Adipocyte (in vitro differentiated cells): ENCODE measurements at regions not wholly inside any gene's neighbourhood (a gene's known extent, or its start where the extent isn't known, plus 50 kb on each side); places are given as distances from the start of the nearest gene placed in this dataset.
"Not testable (repeated sequence)": the region's sequence is repeated elsewhere in the genome, so short reads cannot be mapped to it uniquely, and the experiment has no call there.

Experiments
- DNase-seq: peaks from one replicate; pipeline ENCODE4 v3.0.0-alpha.2; 2015; ENCODE audit warnings: low read depth
- H3K27me3 ChIP-seq: replicated peaks from 2 replicates; pipeline ENCODE4 v1.7.0; 2013; ENCODE audit warnings: mild to moderate bottlenecking, low read length, moderate library complexity; ENCODE audit not compliant: control insufficient read depth, insufficient read depth
- H3K36me3 ChIP-seq: 2 replicates; pipeline ENCODE4 v1.7.0; 2013; ENCODE audit warnings: low read length, mild to moderate bottlenecking, moderate library complexity; ENCODE audit not compliant: control insufficient read depth, insufficient read depth, severe bottlenecking
- H3K4me1 ChIP-seq: 2 replicates; pipeline ENCODE4 v1.7.0; 2013; ENCODE audit warnings: mild to moderate bottlenecking, low read length, moderate library complexity; ENCODE audit not compliant: control insufficient read depth, insufficient read depth
- H3K4me3 ChIP-seq: 2 replicates; pipeline ENCODE4 v1.7.0; 2013; ENCODE audit warnings: mild to moderate bottlenecking, low read length, moderate library complexity
- H3K9ac ChIP-seq: 2 replicates; pipeline ENCODE4 v1.7.0; 2013; ENCODE audit warnings: mild to moderate bottlenecking, low read length, moderate library complexity
- H3K9me3 ChIP-seq: 2 replicates; pipeline ENCODE4 v1.7.0; 2013; ENCODE audit warnings: mild to moderate bottlenecking, low read length, moderate library complexity; ENCODE audit not compliant: control insufficient read depth

GRCh38 chr6:48959251-48960060, 503.6 kb downstream of the MMUT start:
- Histone ChIP-seq H3K4me3 (no peak overlapping the region), H3K9me3 (no peaks in the 10 kb centered on the region), H3K4me1 (peaks cover 19% of the 10 kb centered on the region), H3K9ac (no peak overlapping the region), H3K36me3 (no peaks in the 10 kb centered on the region), H3K27me3 (no peaks in the 10 kb centered on the region)
- DNase-seq: peak; percentile 25

GRCh38 chr6:48957781-48958180, 505.3 kb downstream of the MMUT start:
- peaks cover 19% of the 10 kb centered on the region for H3K4me1 ChIP-seq
- no peaks in the 10 kb centered on the region for H3K36me3 ChIP-seq
- peak overlapping the region; percentile 38 for H3K4me3 ChIP-seq
- H3K9ac ChIP-seq: peak overlapping the region; percentile 32
- DNase-seq: no peak
- H3K9me3 ChIP-seq: no peaks in the 10 kb centered on the region
- no peaks in the 10 kb centered on the region for H3K27me3 ChIP-seq

- H3K36me3 ChIP-seq: no peaks in the 10 kb centered on the region
- DNase-seq: no peak
- no peak overlapping the region for H3K4me3 ChIP-seq
- no peaks in the 10 kb centered on the region for H3K27me3 ChIP-seq
- H3K9me3 ChIP-seq: no peaks in the 10 kb centered on the region
- no peak overlapping the region for H3K9ac ChIP-seq
- H3K4me1 ChIP-seq: peaks cover 4% of the 10 kb centered on the region
These were observed 511.1 kb downstream of the MMUT start for GRCh38 chr6:48951917-48952316.

- H3K36me3 ChIP-seq: not testable (repeated sequence)
These were observed 518.8 kb downstream of the MMUT start for GRCh38 chr6:48944276-48944675.

GRCh38 chr6:48933136-48933535, 529.9 kb downstream of the MMUT start:
- Histone ChIP-seq H3K27me3 (no peaks in the 10 kb centered on the region), H3K36me3 (no peaks in the 10 kb centered on the region), H3K4me1 (no peaks in the 10 kb centered on the region), H3K9ac (no peak overlapping the region), H3K4me3 (no peak overlapping the region), H3K9me3 (peaks cover 11% of the 10 kb centered on the region)
- DNase-seq: no peak

More at GRCh38 chr6:48944276-48944675, 518.8 kb downstream of the MMUT start:
- not testable (repeated sequence) for H3K27me3 ChIP-seq, H3K4me1 ChIP-seq, H3K9ac ChIP-seq, H3K4me3 ChIP-seq, H3K9me3 ChIP-seq
- peak; percentile 43 for DNase-seq

GRCh38 chr6:48928937-48929336, 534.1 kb downstream of the MMUT start:
- peaks cover under 1% of the 10 kb centered on the region for H3K9me3 ChIP-seq
- DNase-seq: no peak
- H3K4me3 ChIP-seq: no peak overlapping the region

GRCh38 chr6:48922837-48923236, 540.2 kb downstream of the MMUT start:
- H3K27me3 ChIP-seq: no peaks in the 10 kb centered on the region
- no peak overlapping the region for H3K9ac ChIP-seq
- DNase-seq: no peak
- no peaks in the 10 kb centered on the region for H3K36me3 ChIP-seq
- H3K4me3 ChIP-seq: no peak overlapping the region
- H3K4me1 ChIP-seq: no peaks in the 10 kb centered on the region
- peaks cover 10% of the 10 kb centered on the region for H3K9me3 ChIP-seq

More at GRCh38 chr6:48928937-48929336, 534.1 kb downstream of the MMUT start:
- Histone ChIP-seq H3K27me3 (no peaks in the 10 kb centered on the region), H3K36me3 (no peaks in the 10 kb centered on the region), H3K4me1 (no peaks in the 10 kb centered on the region), H3K9ac (no peak overlapping the region)

GRCh38 chr6:48919555-48919954, 543.5 kb downstream of the MMUT start:
- peaks cover 10% of the 10 kb centered on the region for H3K9me3 ChIP-seq
- H3K36me3 ChIP-seq: no peaks in the 10 kb centered on the region
- no peaks in the 10 kb centered on the region for H3K4me1 ChIP-seq
- DNase-seq: no peak
- no peaks in the 10 kb centered on the region for H3K27me3 ChIP-seq
- no peak overlapping the region for H3K4me3 ChIP-seq
- H3K9ac ChIP-seq: no peak overlapping the region

GRCh38 chr6:48917233-48917632, 545.8 kb downstream of the MMUT start:
- Histone ChIP-seq H3K4me1 (no peaks in the 10 kb centered on the region), H3K9ac (no peak overlapping the region), H3K4me3 (no peak overlapping the region), H3K27me3 (no peaks in the 10 kb centered on the region), H3K36me3 (no peaks in the 10 kb centered on the region), H3K9me3 (peaks cover under 1% of the 10 kb centered on the region)
- DNase-seq: no peak

- Histone ChIP-seq H3K36me3 (no peaks in the 10 kb centered on the region), H3K4me3 (no peak overlapping the region), H3K9me3 (no peaks in the 10 kb centered on the region), H3K4me1 (no peaks in the 10 kb centered on the region), H3K27me3 (no peaks in the 10 kb centered on the region), H3K9ac (no peak overlapping the region)
- no peak for DNase-seq
These were observed 546.4 kb downstream of the MMUT start for GRCh38 chr6:48916607-48917006.

GRCh38 chr6:48915591-48915990, 547.5 kb downstream of the MMUT start:
- no peak overlapping the region for H3K4me3 ChIP-seq
- no peaks in the 10 kb centered on the region for H3K9me3 ChIP-seq
- no peak overlapping the region for H3K9ac ChIP-seq
- H3K36me3 ChIP-seq: no peaks in the 10 kb centered on the region
- H3K27me3 ChIP-seq: no peaks in the 10 kb centered on the region
- DNase-seq: no peak
- H3K4me1 ChIP-seq: no peaks in the 10 kb centered on the region

GRCh38 chr6:48912503-48912902, 550.5 kb downstream of the MMUT start:
- H3K4me1 ChIP-seq: no peaks in the 10 kb centered on the region
- no peaks in the 10 kb centered on the region for H3K27me3 ChIP-seq
- H3K4me3 ChIP-seq: no peak overlapping the region
- no peak for DNase-seq
- no peaks in the 10 kb centered on the region for H3K36me3 ChIP-seq
- H3K9me3 ChIP-seq: no peaks in the 10 kb centered on the region
- no peak overlapping the region for H3K9ac ChIP-seq
